Immature natural killer cell (primary cell): ENCODE measurements at regions not wholly inside any gene's neighbourhood (a gene's known extent, or its start where the extent isn't known, plus 50 kb on each side); places are given as distances from the start of the nearest gene placed in this dataset.

Source experiments
- DNase-seq, 3 donors: peaks; one replicate each; pipeline ENCODE4 v3.0.0; 2022; ENCODE audit warnings: mixed read lengths in 1 of 3
- H3K27ac Mint-ChIP-seq, 6 donors: one replicate each; pipeline ENCODE4 v1.8.0; 2020; ENCODE audit warnings: mixed read lengths in 6 of 6, mild to moderate bottlenecking in 5 of 6, inconsistent platforms in 4 of 6, moderate library complexity in 3 of 6
- H3K27me3 Mint-ChIP-seq, 3 donors: one replicate each; pipeline ENCODE4 v1.8.0; 2020 to 2021; ENCODE audit warnings: low read depth in 3 of 3, mild to moderate bottlenecking in 3 of 3, mixed read lengths in 3 of 3, moderate library complexity in 3 of 3, inconsistent platforms in 1 of 3
- H3K36me3 Mint-ChIP-seq, 3 donors: one replicate each; pipeline ENCODE4 v1.8.0; 2020; ENCODE audit warnings: mixed read lengths in 3 of 3, inconsistent platforms in 2 of 3, mild to moderate bottlenecking in 2 of 3
- H3K4me1 Mint-ChIP-seq, 2 donors: one replicate each; pipeline ENCODE4 v1.8.0; 2020; ENCODE audit warnings: inconsistent platforms in 2 of 2, mild to moderate bottlenecking in 2 of 2, mixed read lengths in 2 of 2, moderate library complexity in 1 of 2
- H3K4me3 Mint-ChIP-seq, 5 donors: one replicate each; pipeline ENCODE4 v1.8.0; 2020; ENCODE audit warnings: mild to moderate bottlenecking in 5 of 5, mixed read lengths in 5 of 5, inconsistent platforms in 3 of 5, moderate library complexity in 3 of 5
- H3K9me3 Mint-ChIP-seq, 6 donors: one replicate each; pipeline ENCODE4 v1.8.0; 2020; ENCODE audit warnings: mild to moderate bottlenecking in 6 of 6, mixed read lengths in 6 of 6, inconsistent platforms in 4 of 6, moderate library complexity in 3 of 6

DNA sequence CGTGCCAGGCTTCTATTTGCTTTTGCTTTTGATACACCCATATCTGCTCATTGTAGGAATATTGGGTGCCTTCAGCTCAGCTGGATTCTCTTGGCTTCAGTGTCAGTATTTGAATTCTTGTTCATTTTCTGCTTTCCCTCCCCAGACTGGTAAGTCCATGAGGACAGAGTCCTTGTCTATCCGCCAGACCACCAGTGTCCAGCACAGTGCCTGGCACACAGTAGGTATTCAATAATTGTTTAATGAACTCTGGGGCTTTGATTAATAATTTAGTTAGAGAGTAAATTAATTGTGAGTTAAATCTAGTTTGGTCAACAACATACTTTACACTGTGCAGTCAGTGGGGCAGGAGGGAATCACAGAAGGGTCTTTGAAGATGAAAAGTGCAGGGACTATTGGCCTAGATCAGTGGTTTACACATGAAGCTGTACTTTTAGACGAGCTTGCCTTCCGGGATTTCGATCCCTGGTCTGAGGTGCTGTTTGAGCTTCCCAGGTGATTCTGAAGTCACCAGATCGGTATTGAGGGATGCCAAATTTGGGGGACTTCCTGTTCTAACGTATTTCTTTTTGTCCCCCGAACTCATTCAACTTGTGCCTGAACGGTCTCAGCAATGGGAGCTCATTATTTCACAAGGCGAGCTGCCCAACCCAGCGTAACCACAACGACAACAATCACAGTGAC lies 119.1 kb upstream of the JUN start:
- Mint-ChIP-seq H3K36me3 (no peaks in the 10 kb centered on the region), H3K4me3 (peak overlapping the region; percentile 78 to 88 (median 86)), H3K4me1 (peaks cover 16 to 22% of the 10 kb centered on the region in 2 donors), H3K27ac (peak overlapping the region; percentile 80 to 91 (median 86)), H3K9me3 (no peaks in the 10 kb centered on the region), H3K27me3 (peaks cover 0 to 2% (median 0%) of the 10 kb centered on the region in 3 donors)
- DNase-seq: no peak

DNA sequence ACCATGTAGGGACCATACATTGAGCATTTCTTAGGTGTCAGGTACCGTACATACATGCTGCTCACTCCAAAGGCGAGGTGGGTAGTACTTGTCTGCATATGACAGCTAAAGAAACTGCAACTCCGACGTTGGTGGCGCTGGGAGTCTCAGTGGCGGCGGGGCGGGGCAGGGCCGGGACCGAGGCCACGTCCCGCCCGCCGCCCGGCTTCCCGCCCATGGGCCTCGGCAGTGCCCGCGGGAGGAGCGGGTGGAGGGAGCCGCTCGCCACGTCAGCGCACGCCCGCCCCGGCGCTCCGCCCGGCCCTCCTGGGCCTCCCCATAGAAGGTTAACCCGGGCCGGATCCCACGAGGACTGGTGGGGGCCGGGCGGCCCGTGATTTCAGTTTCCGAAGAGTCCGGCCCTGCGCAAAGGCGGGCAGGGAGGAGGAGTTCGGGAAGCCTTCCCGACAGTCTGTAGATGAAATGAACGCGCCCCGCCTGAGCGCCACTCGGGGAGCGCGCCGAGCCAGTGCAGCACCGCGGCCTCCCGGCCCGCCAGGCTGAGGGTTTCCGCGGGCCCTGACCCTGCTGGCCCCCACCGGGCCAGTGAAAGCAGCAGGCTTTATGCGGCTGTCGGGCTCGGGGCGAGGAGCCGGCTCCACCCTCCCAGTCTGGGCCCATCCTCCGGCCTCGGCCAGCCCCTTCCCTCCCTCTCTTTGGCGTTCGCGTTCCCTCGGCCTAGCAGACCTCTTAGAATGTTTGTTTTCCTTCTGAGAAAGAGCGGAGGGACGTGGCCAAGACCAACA lies 119.9 kb upstream of the JUN start:
- no peaks in the 10 kb centered on the region for H3K36me3 Mint-ChIP-seq
- H3K9me3 Mint-ChIP-seq: no peaks in the 10 kb centered on the region
- peak overlapping the region; percentile 84 to 88 (median 88) for H3K4me3 Mint-ChIP-seq
- peak overlapping the region; percentile 80 to 91 (median 88) for H3K27ac Mint-ChIP-seq
- peaks cover 0 to 2% (median 0%) of the 10 kb centered on the region in 3 donors for H3K27me3 Mint-ChIP-seq
- peak; percentile 66 to 75 (median 73) for DNase-seq
- H3K4me1 Mint-ChIP-seq: peaks cover 16 to 22% of the 10 kb centered on the region in 2 donors

DNA sequence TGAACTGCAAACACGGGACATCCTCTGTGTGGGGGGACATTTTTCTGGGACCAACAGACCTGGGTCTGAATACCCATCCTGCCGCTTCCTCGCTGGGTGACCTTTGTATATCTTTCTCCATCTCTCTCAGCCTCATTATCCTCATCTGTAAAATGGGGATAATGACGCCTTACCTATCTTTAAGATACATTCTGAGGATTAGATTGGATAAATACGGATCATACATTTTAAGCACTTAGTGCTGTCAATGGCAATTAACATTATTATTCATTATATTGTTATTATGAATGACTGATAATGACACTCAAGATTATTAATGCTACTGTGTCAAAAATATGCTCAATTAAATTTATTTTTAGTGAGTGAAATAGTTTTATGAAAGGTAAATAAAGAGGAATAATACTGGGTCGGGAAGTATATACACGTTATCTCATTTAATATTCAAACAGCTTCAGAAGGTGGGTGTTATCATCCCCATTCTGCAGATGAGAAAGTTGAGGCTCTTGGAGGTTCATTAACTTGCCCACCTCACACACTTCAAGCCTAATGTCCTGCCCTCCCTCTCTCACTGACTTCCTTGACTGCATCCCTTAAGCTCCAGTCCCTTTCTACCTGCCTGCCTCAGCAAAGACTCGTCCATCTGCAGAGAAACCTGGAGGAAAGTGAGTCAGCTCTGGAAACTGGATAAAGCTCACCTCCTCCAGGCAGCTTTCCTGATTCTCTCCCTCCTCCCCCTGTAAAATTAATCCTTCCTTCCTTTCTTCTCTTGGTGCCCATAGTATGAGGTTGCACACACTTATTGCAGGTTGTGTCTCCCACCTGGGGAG lies 120.7 kb upstream of the JUN start:
- Mint-ChIP-seq H3K4me3 (peak overlapping the region; percentile 84 to 88 (median 88)), H3K9me3 (no peaks in the 10 kb centered on the region), H3K4me1 (peaks cover 16 to 22% of the 10 kb centered on the region in 2 donors), H3K36me3 (no peaks in the 10 kb centered on the region), H3K27ac (peak overlapping the region; percentile 80 to 90 (median 88)), H3K27me3 (peaks cover 0 to 2% (median 0%) of the 10 kb centered on the region in 3 donors)
- no peak for DNase-seq

DNA sequence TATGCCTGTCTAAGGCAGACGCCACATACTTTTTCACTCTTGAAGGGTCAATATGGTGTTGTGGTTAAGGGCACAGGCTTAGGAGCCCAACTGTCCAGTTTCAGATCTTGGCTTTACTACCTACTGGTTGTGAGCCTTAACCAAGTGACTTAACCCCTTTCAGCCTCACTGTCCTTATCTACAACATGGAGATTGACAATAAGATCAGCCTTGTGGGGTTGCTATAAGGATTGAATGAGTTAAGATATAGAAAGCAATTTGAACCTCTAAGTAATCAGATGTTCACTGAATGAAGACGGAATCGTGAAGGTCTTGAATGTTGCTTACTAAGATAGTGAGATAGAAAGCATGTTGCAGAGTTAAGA lies 121.3 kb upstream of the JUN start:
- H3K27me3 Mint-ChIP-seq: peaks cover 0 to 2% (median 0%) of the 10 kb centered on the region in 3 donors
- no peaks in the 10 kb centered on the region for H3K36me3 Mint-ChIP-seq
- H3K4me1 Mint-ChIP-seq: peaks cover 16 to 22% of the 10 kb centered on the region in 2 donors
- H3K4me3 Mint-ChIP-seq: peak overlapping the region; percentile 40 to 88 (median 84)
- H3K9me3 Mint-ChIP-seq: no peaks in the 10 kb centered on the region
- no peak for DNase-seq
- peak overlapping the region; percentile 6 to 89 (median 48) for H3K27ac Mint-ChIP-seq

DNA sequence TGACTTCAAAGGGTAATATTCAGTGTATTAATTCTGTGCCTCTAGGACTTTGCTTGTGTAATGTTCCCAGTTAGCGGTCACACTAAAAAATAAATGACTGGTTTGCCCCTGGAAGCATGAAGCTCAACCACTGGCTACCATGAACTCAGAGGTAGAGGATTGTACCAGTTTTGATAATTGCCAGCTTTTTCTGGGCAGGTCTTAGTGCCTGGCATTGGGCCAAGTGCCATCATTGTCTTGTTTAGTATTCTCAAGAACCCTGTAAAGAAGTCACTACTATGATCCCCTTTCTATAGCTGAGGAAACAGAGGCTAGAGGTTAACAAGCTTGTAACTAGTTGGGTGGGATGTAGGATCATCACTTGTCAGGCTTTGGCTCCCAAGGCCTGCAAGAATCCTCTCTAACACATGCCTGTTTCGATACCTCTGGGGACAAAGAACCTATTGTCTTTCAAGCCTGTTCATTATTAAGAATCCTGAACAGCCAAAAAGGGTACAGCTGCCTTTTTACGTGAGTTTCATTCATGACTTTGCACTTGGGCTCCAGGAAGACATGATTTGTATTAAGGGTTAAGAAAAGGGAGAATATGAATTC lies 121.9 kb upstream of the JUN start:
- no peak for DNase-seq
- Mint-ChIP-seq H3K27me3 (peaks cover 0 to 2% (median 0%) of the 10 kb centered on the region in 3 donors), H3K4me3 (no peak overlapping the region), H3K36me3 (no peaks in the 10 kb centered on the region), H3K9me3 (no peaks in the 10 kb centered on the region), H3K4me1 (peaks cover 16 to 22% of the 10 kb centered on the region in 2 donors), H3K27ac (peak overlapping the region in 2 of 6 donors; percentile 8 to 72)

DNA sequence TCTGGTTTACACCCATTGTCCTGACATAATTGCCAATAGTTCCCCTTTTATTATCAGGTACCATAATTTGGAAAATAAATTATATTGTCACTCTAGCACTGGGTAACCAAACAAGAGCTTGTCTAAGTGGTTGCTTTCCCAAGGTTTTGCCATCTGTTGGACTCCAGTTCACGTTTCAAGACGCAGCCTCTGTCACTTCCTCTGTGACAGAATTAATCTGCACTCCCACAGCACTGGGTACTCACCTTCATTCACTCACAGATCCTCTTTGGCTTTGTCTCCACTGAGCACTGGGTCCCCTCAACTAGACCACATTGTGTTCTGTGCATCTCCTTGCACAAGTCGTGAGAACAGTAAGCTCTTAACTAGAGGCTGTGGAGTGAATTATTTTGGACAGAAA lies 123.6 kb upstream of the JUN start:
- Mint-ChIP-seq H3K9me3 (no peaks in the 10 kb centered on the region), H3K4me3 (no peak overlapping the region), H3K27ac (no peak overlapping the region), H3K4me1 (peaks cover 16 to 22% of the 10 kb centered on the region in 2 donors), H3K36me3 (peaks cover 0 to 3% (median 0%) of the 10 kb centered on the region in 3 donors), H3K27me3 (peaks cover 0 to 5% (median 0%) of the 10 kb centered on the region in 3 donors)
- no peak for DNase-seq

DNA sequence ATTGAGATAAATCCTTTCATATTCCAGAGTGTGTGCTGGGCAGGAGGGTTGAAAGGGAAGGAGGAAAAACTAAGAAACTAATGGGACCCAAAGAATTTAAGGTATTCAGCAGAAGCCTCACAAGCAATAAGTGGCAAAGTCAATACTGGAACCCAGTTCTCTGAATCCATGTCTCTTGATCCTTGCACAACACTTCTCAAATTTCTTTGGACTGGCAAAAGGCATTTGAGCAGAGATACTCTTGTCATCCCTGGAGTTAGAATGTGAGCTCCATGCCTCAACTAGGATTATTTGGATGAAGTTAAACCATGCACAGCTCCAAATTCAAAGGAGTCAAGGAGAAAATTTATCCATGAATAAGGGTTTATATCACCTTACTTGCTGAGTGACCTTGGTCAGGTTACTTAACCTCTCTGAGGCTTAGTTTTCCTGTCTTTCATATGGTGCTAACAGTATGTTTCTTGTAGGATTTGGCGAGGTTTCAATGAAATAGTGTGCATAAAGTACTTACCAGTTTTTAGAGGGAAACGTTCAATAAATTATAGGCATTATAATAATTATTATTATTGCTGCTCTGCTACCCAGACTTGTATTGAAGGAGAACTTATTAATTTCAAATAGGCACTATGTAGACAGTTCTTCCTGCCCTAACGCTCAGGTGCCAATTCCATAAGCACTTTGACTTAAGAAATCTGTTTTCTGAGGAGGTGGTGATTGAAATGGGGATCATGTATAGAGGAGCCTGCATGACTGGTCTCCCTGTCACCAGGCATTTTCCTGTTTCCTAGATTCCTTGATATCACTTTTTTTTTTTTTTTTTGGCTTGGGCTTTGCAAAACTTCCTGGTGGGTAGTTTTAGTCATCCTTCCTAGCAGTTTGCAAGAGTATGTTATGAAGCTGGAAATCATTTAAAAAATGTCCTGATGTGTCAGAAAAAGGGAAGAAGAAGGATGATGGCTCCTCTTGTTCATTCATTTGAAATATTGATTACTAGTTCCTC lies 125.0 kb upstream of the JUN start:
- Mint-ChIP-seq H3K4me1 (peaks cover 9 to 13% of the 10 kb centered on the region in 2 donors), H3K27me3 (peaks cover 0 to 5% (median 1%) of the 10 kb centered on the region in 3 donors), H3K4me3 (no peak overlapping the region), H3K36me3 (peaks cover under 1 to 3% (median under 1%) of the 10 kb centered on the region in 3 donors), H3K9me3 (peaks cover 0 to 5% (median 2%) of the 10 kb centered on the region in 6 donors), H3K27ac (no peak overlapping the region)
- DNase-seq: no peak

DNA sequence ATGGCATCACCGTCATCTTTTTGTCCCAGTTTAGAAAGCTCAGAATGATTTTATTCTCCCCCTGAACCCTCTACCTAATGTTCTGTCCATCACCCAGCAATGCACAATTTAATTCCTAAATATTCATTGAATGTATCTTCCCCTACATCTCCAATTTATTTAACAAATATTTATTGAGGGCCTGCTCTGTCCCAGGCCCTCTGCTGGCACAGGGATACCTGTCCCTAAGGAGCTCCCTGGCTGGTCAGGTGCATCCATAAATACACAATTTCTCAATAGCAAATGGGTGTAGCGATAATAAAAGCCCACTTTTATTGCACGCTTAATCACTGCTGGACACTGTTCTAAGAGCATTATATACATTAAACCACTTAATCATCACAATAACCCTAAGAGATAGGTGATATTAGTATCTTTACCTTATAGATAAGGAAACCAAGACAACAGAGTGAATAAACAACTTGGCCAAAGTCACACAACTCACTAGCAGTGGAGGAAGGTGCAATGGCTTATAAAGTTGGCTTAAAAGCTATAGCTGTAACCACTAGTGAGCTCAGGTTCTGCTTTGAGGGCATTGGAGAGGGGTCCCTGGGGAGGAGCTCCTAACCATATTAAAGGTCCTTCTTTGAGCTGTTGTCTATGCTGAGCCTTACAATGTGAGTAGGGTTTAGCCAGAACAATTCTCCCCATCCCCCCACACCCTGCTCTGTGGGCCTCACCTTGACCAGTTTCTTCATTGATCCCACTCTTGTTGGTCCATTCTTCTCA lies 126.3 kb upstream of the JUN start:
- no peak for DNase-seq
- peaks cover 0 to 1% of the 10 kb centered on the region in 2 donors for H3K4me1 Mint-ChIP-seq
- peaks cover 3 to 8% (median 6%) of the 10 kb centered on the region in 3 donors for H3K36me3 Mint-ChIP-seq
- no peak overlapping the region for H3K4me3 Mint-ChIP-seq
- H3K9me3 Mint-ChIP-seq: peaks cover 0 to 17% (median 9%) of the 10 kb centered on the region in 6 donors
- H3K27me3 Mint-ChIP-seq: peaks cover 0 to 3% (median 1%) of the 10 kb centered on the region in 3 donors
- no peak overlapping the region for H3K27ac Mint-ChIP-seq

DNA sequence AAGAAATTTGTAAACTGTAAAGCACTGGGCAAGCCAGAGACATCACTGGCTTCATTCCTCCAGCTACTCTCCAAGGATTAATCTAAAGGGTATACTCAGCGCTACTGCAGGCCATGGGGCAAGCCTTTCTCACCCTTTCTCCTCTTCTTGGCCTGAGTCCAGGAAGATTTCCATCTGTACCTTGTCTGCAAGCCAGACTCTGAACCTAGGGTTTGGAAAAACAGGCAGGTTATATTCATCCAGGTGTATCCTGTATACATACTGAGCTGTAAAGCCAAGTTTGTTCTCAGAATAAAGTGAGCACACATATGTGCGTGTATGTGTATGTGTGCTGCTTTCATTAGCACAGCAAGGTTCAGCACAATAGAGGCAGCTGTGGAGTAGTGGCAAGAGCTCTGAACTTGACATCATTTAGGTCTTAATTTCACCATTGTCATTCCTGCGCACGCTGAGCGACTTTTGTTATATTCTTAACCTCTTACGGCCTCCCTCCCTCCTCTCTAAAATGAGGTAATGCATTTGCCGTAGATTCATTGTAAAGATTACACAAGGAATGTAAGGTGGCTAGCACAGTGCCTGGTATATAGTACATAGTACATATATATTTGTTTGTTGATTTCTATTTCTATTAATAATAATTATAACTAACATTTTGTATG lies 128.1 kb upstream of the JUN start:
- no peak overlapping the region for H3K27ac Mint-ChIP-seq
- peaks cover 0 to 18% (median 9%) of the 10 kb centered on the region in 6 donors for H3K9me3 Mint-ChIP-seq
- peaks cover 0 to 4% (median 1%) of the 10 kb centered on the region in 3 donors for H3K27me3 Mint-ChIP-seq
- no peaks in the 10 kb centered on the region for H3K4me1 Mint-ChIP-seq
- H3K36me3 Mint-ChIP-seq: peaks cover 3 to 9% (median 8%) of the 10 kb centered on the region in 3 donors
- no peak overlapping the region for H3K4me3 Mint-ChIP-seq
- no peak for DNase-seq

DNA sequence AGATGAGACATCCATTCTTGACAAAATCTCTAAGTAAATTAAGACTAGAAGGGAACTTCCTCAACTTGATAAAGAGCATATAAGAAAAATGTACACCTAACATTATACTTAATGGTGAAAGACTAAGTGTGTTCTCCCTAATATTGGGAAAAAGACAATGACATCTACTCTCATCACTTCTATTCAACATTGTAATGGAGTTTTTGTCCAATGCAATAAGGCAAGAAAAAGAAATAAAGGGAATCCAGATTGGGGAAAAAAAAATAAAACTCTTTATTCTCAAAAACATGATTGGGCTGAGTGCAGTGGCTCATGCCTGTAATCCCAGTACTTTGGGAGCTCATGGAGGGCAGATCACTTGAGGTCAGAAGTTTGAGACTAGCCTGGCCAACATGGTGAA lies 131.1 kb upstream of the JUN start:
- peaks cover 0 to 6% (median 1%) of the 10 kb centered on the region in 3 donors for H3K27me3 Mint-ChIP-seq
- H3K27ac Mint-ChIP-seq: no peak overlapping the region
- DNase-seq: no peak
- no peak overlapping the region for H3K4me3 Mint-ChIP-seq
- H3K9me3 Mint-ChIP-seq: peaks cover 0 to 18% (median 9%) of the 10 kb centered on the region in 6 donors
- H3K4me1 Mint-ChIP-seq: peaks cover 0 to 1% of the 10 kb centered on the region in 2 donors
- peaks cover 3 to 9% (median 8%) of the 10 kb centered on the region in 3 donors for H3K36me3 Mint-ChIP-seq

DNA sequence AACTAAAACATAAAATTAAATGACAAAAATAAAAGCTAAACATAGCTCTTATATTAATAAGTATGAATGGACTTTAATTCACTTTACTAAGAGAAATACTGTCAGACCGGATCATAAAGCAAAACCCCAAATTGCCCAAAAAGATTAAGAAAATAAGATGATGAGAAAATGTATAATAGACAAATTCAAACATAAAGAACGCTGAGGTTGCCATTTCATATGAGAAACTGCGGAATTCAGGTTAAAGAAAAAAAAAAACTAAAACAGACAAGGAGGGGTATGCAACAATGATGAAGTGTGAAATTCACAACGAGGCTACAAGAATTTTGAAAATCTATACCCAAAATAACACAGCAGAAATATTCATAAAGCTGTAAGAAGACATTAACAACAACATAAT lies 133.6 kb upstream of the JUN start:
- H3K9me3 Mint-ChIP-seq: peaks cover 0 to 18% (median 9%) of the 10 kb centered on the region in 6 donors
- H3K27ac Mint-ChIP-seq: no peak overlapping the region
- H3K36me3 Mint-ChIP-seq: peaks cover 0 to 9% (median 8%) of the 10 kb centered on the region in 3 donors
- DNase-seq: no peak
- H3K4me3 Mint-ChIP-seq: no peak overlapping the region
- peaks cover 4 to 6% of the 10 kb centered on the region in 2 donors for H3K4me1 Mint-ChIP-seq
- H3K27me3 Mint-ChIP-seq: peaks cover 0 to 3% (median 1%) of the 10 kb centered on the region in 3 donors
